HG02852 (cell line): ENCODE measurements at regions not wholly inside any gene's neighbourhood (a gene's known extent, or its start where the extent isn't known, plus 50 kb on each side); places are given as distances from the start of the nearest gene placed in this dataset.

ENCODE experiments used
- ATAC-seq: cut with Tn5 transposase; IDR thresholded peaks from one replicate; pipeline ENCODE4 v1.9.1; 2021; ENCODE audit warnings: mild to moderate bottlenecking, moderate library complexity; ENCODE audit not compliant: unreplicated experiment

DNA sequence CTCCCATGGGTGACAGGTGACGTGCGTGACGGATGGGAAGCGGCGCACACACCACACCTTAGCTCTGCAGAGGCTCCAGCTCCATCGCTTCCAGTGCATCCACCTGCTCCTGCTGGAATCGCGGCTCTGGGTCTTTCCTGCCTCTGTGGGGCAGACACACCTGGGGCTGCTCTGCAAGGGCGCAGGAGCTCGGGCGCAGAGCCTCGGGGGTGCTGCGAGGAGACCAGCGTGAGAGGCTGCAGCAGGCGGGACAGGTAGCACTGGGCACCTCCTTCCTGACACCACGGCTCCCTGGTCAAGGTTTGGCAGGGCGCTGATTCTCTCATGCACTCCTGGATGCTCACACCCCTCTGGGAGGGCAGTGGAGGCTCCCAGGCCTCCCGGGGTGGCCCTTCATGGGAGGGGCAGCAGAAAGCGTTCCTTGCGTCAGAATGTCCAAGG is 1494.3 kb downstream of the BRD1 start:
- no peak for ATAC-seq

DNA sequence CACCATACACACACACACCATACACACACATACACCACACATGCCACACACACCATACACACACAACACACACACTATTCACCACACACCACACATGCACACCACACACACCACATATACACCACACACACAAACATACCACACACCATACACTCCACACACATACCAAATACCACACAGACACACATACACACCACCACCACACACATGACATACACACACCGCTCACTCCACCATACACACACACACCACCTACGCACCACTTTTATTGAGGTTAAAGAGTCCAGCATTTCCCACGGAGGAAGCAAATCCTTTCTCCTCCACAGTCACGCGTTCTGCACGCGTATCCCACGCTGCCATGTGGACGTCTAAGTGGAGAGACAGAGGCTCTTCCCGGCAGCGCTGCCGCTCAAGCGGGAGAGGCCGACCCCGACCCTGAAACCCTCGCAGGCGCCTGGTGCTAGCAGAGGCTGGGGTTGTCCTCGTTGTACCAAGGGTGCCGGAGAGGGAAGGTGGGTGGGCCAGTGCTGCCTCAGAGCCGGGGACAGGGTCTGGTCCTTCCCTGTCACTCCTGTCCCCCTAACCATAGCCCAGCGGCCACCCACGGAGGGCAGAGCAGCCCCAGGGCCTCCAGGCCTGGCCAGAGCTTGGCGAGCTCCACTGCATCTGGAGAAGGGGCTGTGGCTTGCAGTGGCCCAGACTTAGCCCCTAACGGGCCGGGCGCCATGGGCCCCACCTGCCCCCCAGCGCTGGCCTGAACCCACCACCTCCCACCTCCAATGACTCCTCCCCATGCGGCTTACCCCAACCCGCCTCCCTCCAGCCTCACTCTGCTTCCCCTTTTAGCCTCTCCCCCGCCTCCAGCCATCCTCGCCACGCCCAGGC is 1495.0 kb downstream of the BRD1 start:
- no peak for ATAC-seq

DNA sequence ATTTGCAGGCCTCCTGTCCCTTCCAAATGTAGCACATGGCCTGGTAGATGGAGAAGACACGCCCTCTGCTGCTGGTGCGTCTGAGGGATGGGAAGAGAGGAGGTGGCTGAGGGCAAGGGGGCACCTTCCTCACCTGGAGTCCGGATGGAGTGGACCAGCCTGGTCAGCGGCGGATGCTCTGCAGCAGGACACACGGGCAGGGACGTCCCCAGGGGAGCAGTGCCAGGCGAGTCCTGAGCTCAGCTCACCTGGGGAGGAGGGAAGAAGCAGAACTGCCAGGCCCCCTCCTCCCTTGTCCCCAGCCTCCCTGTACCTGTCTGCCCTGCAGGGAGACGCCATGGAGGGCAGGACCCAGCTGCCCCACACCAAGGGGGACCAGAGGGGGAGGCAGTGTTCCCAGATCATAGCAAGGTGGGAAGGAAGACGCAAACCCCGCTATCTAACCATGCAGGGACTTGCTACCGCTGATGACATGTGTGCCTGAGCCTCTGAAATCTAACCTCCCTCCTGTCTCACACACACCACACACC is 1495.9 kb downstream of the BRD1 start:
- ATAC-seq: no peak

DNA sequence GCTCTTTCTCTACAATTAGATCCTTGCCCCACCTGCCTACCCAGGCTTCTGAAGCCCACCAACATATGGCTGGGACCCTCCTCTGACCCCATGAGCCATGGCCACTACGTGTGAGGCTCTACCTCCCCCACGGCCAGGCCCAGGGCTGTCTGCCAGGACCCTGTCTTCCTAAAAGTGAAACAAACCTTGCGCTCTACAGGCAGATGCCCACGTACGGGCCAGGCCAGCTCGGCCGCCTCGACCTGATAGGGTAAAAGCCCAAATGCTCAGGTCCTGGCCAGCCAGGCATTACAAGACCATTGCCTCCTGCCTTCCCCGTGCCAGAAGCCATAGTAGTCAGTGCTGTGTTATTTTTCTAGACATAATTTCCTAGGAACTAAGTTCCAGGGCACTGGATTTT is 1496.4 kb downstream of the BRD1 start:
- ATAC-seq: no peak

DNA sequence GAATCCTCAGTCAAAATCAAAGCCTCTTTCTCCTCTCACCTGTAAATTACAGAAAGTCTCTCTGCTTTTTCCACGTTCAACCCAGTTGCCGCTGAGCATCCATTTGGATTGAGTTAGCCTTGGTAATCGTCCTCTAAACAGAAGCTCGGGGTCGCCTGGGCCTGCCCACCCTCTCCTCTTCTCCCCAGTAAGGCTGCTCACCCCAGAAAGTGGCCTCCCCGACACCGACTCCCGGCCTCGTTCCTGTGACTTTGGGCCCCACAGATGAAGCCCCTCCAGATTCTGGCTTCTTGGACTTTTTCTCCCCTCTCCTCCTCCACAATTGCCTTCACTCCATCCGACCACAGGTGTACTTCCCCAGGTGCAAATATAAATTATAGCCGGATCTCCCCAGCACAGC is 1500.0 kb downstream of the BRD1 start:
- no peak for ATAC-seq

DNA sequence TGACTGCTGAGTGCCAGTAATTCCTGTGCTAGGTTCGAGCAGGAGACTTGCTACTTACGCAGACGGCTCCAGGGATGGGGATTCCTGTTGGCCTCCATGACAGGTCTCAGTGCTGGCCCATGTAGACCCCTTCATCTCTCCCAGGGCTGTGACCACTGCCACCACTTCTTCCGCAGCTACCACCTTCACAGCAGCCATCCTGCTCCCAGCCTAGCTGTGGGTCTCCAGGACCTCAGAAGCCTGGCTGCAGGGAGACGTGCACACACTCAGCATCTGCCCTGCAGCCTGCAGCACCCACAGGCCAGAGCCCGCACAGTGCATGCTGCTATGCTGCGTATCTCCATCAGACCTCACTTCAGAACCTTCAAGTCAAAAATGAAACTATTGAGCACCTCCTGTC is 1503.9 kb downstream of the BRD1 start:
- no peak for ATAC-seq

DNA sequence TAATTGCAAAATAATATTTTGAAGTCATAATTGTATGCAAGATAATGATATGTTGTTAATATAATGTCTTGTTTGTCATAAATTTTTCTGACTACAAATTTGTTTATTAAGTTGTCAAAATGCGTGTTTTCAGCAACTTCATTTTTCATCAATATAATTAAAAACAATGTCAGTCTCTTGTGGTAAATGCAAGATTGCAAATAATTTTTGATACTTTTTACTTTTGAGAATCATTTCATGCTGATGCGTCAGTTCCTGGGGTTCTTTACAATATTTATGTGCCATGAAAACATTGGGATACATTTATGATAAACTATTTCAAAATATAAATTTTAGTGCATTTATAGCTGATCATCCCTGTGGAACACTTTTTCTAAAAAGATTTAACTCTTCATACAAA is 1504.8 kb downstream of the BRD1 start:
- ATAC-seq: no peak

DNA sequence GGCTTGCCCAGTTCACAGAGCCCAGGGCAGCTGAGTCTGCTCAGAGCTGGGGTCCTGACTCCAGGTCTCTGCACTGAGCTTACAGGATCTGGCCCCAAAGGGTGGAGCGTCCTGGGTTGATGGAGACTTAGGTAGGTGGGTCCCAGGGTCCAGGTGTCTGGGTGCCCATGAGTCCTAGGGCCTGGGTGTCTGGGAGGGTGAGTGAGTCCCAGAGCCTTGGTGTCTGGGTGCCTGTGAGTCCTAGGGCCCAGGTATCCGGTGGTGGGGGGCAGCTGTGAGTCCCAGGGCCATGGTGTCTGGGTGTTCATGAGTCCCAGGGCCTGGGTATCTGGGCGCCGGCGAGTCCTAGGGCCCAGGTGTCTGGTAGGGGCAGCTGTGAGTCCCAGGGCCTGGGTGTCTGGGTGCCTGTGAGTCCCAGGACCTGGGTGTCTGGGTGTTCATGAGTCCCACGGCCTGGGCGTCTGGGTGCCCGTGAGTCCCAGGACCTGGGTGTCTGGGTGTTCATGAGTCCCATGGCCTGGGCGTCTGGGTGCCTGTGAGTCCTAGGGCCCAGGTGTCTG is 1505.6 kb downstream of the BRD1 start:
- ATAC-seq: no peak

DNA sequence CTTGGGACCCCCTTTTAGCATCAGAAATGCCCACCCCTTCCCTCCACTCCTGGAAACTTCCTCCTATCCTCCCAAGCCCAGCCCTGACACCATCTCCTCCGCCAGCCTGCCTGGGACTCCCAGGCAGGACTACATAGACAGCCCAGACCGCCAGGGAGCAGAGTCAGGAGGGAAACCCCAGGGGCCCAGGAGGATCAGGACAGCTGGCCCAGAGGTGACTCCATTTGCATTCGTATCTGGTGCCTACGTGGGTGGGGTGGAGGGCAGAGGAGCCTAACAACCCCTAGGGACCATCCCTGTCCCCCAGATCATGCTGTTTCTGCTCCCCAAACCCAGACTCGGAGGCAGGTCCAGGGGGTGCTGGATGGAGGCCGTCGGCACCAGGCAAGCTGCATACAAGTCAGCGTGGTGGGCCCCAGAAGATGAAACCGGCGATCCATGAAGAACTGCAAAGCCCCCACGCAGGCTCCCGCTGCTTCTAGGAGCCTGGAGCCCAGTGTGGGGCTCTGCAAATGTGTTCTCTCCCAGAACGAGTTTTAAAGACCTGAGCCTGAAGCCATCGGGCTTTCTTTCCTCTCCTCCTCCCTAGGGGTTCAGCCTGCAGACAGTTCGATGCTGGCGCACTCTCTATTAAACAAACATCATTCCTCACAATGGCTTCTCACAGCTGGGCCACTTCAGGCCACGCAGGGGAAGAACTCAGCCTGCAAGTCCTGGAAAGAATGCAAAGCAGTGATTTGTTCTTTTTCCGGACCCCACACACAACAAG is 1506.8 kb downstream of the BRD1 start:
- ATAC-seq: no peak

DNA sequence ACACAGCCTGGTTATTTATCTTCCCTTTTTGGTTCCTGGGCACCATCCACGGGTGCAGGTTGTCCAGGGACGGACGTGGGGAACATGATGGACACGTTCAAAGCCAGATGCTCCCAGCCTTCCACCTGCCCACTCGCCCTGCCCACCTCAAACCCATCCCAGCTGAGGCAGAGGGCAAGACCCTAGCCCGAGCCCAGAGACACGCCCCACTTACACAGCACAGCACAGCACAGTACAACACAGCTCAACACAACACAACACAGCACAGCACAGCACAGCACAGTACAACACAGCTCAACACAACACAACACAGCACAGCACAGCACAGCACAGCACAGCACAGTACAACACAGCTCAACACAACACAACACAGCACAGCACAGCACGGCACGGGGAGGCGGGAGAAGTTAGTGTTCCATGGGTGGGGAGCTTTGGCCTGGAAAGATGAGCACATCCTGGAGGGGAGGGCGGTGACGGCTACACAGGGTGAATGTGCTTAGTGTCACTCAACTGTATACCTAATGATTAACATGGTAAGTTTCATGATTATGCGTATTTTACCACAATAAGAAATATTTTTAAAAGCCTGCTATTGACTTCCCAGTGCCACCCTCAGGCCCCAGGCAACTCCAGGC is 1507.5 kb downstream of the BRD1 start:
- ATAC-seq: no peak

DNA sequence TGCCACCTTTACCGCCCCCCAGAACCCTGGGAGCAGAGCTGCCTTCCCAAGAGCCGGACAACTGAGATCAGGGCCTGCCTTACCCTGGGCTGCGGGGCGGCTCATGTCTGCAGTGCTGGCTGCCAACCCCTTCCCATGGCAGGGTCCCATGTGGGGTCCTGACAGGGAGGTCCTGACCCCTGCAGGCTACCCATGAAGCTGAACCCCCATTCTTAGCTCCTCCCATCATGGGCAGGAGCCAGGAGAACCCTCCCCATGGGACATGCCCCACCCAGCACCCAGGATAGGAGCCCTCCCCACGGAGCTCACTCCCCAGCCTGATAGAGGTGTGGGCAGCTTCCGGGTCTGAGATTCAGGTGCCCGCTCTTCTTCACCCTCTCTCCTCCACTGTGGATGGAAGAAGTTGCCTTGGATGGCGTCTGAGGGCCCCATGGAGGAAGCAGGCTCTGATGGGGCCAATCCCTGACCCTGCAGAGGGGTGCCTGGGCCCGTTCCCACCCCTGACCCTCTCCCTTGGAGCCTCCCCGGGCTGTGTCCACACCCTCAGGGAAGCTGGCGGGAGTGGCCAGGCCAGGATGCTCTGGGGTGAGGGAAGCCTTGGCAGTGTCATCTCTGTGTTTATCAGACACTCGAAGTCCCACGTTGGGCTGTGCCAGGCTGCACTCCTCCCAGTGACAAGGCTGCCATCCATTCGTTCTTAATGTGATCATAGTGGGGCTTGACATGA is 1508.2 kb downstream of the BRD1 start:
- no peak for ATAC-seq

DNA sequence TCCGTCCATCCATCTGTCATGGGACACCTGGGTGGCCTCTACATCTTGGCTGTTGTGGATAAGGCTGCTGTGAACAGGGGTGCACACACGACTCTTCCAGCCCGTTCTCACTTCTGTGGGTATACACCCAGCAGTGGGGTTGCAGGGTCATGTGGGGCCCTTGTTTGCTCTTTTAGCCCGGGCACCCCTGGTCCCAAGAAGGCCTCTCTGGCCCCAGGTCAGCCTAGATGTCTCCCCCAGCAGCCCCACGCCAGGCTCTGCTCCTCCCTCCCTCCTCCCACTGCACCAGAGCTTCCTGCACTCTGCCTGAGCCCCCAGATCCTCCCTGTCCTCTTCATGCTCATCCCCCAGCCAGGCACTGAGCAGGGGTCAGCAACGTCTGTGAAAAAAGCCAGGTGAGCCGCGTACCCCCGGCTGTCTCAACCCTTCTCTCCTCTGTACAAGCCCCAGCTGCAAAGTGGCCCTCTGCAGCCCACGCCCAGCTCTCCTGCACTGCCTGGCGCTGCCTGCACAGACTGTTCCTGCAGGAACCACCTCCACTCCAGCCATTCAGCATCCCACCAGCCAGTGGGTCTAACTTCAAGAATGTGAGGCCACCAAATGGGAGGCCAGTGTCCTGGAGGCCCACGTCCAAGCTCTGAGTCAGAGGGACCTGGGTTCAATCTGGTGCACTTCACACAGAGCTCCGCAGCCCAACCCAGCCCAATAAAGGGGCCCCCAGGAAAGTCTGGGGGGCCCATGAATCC is 1508.9 kb downstream of the BRD1 start:
- no peak for ATAC-seq

DNA sequence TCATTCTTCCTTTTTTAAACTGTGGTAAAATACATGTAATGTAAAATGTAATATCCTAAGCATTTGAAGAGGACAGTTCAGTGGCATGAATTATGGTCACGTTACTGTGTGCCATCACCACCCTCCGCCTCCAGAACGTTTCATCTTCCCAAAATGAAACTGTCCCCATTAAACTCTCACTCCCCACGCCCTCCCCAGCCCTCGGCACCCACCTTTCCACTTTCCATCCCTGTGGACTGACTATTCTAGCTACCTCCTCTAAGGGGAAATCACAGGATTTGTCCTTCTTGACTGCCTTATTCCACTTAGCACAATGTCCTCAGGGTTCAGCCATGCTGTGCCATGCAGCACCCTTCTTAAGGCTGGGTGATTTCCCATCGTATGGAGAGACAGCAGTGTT is 1509.5 kb downstream of the BRD1 start:
- ATAC-seq: no peak

DNA sequence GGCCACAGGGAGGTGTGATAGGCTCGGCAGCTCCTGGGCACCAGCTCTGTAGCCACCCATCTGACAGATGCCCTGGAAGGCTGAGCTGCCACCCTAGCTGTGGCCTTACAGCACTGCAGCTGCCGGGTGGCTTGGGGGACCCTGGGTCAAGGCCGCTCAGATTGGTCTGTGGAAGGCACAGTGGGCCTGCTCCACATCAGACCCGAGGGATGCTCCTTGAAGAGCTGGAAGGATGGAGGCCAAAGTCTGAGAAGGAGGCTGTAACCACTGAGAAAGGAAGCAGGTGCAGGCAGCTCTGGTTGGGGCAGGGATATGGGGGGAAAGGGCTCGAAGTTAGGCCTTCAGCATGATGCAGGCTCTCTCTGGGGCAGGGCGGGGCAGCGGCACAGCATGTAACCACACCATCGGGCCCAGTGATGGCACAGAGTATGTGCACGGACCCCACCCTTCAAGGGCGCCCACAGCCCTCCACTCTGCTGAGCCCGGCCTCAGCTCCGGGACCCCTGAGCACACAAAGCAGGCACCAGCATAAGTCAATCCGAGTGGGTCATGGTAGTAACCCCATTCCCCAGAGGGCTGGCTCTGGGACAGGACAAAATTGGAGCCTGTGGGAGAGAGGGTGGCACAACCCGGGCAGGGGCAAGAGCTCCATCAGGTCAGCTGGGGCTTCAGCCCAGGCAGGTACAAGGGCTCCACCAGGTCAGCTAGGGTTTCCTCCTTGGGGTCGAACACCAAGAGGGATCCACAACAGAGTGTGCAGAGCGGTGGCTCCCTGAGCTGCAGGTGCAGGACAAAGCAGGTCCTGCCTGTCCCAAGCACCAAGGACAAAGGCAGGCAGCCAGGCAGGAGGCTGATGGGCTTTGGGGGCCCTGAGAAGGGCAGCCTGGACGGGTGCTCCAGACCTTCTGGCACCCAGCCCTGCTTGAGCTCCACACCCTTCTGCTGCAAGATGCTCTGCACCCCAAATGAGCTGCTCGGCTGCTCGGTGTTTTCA is 1511.1 kb downstream of the BRD1 start:
- no peak for ATAC-seq

DNA sequence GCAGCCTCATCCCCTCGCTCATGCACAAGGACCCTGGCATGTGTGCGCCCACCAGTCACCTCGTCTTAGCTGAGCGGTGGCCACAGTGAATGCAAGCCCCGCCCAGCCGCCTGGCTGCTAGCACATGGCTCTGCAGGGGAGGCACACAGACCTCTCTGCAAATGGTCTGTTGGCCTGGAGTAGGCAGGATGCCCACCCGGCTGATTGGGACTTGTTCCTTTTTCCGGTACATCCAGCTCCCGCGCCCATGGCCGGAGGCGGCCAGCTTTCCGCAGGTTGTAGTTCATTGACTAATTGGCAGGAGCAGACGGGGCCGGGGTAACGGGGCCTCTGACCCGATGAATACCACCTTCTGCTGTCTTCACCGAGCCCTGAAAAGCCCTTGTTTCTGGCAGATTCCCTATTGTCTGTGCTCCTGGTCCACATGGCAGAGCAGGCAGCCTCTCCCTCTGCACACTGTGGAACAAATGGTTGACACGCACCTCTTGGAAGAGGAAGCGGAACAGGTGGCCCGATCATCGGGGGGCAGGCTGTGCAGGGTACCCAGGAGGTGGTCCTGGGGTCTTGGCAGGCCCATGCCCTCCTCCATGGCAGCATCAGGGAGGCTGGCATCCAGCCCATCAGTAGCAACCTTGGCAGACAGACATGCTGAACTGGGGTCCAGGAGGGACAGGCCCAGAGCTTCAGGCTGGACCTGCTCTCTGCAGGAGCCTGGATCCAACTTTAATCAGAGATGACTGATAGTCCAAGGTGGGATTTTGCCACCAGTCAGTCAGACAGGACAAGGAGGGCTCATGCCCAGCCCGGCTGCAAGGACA is 1512.0 kb downstream of the BRD1 start:
- ATAC-seq: no peak

DNA sequence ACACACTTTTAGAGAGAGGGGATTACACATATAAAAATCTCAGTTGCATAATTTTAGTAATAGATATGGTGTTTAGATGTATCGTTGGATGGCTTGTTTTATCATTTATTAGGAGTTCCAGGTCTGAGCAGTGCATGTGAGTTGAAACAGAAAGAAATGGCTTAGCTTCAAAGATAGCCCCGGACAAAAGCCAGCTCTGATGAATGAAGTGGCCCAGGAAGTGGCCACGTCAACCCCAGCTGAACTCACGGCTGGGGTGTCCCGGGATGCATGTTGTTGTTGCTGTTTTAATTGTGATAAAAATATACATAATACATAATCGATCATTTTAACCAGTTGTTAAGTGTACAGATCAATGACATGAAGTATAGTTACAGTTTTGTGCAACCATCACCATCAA is 1513.6 kb downstream of the BRD1 start:
- no peak for ATAC-seq

DNA sequence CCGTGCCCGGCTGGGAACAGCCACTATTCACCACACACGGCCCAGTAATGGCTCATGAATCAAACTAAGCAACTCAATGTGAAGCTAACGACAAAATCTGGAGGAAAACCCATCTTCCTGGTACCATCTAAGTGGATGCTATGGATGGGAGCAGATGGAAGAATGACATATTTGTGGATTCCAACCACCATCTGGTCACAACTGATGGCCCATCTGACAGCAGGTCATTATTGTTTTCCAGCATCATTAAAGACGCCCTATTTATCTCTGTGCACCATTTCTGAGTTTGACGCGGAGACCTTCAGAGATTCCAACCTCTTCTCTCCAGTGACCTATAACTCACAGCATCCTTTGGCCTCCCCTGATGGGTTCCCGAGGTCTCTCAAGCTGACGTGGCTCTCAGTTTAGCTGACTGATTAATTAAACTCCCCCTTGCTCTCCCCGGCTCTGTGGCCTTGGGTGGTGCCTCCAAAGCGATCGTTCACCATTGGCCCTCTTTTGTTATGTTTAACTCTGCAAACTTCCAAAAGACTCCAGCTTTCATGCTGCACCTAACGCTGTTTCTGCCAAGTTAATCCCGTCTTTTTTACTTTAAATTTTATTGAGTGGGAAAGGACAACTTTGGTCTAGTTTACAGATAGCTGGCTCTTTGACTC is 1514.4 kb downstream of the BRD1 start:
- no peak for ATAC-seq
